Cardiac fibroblast (primary cell): ENCODE measurements at regions not wholly inside any gene's neighbourhood (a gene's known extent, or its start where the extent isn't known, plus 50 kb on each side); places are given as distances from the start of the nearest gene placed in this dataset.

Source experiments
- DNase-seq, 2 donors: peaks; one replicate each; pipeline versions ENCODE4 v3.0.0 to v3.0.0-alpha.2; 2010; ENCODE audit warnings: low read depth in 2 of 2
- H3K4me3 ChIP-seq, 2 donors: replicated peaks in 1 of 2; 1 replicate in 1 of 2; 2 replicates in 1 of 2; pipeline ENCODE4 v1.5.1; 2011; ENCODE audit warnings: low read depth in 2 of 2, low read length in 2 of 2, mild to moderate bottlenecking in 2 of 2, moderate library complexity in 1 of 2
- TF ChIP-seq, protein P1 (sequence below): IDR thresholded peaks from one replicate; pipeline ENCODE4 v1.5.1; 2011; ENCODE audit warnings: low read depth, mild to moderate bottlenecking, low read length, inconsistent platforms

DNA sequence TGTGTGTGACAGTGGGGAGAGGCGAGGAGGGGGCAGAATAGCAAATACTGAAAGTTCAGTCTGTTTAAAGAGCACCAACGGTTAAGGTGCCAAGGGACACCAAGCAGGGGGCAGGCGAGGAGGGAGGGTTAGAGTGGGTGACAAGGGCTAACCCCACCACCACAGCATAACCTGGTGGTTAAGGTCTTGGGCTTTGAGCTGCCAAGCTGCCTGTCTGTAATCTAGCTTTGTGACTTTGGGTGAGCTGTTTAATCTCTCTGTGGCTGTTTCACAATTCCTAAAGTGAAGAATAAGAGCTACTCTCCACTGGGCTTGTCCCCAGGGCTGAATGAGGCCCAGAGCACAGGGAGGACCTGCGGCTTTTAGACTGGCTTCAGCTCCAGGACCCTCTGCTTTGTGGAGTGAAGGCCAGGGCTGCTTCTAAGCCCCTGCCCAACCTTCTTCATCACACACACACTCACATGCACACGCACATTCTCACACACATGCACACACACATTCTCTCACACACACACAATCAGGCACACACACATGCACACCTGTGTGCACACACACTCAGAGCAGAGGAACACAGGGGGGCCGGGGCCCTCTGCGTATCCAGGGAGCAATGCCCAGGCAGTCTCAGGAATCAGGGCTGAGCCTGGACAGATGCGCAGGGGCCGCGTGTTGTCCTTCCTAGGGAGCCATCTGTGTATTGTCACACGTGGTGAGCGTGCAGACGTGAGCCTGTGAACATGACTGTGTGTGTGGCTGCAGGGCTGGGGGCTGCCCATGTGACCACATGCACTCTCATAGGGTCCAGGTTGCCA is 101.6 kb upstream of the TARDBP start:
- TF ChIP-seq, protein P1, sequence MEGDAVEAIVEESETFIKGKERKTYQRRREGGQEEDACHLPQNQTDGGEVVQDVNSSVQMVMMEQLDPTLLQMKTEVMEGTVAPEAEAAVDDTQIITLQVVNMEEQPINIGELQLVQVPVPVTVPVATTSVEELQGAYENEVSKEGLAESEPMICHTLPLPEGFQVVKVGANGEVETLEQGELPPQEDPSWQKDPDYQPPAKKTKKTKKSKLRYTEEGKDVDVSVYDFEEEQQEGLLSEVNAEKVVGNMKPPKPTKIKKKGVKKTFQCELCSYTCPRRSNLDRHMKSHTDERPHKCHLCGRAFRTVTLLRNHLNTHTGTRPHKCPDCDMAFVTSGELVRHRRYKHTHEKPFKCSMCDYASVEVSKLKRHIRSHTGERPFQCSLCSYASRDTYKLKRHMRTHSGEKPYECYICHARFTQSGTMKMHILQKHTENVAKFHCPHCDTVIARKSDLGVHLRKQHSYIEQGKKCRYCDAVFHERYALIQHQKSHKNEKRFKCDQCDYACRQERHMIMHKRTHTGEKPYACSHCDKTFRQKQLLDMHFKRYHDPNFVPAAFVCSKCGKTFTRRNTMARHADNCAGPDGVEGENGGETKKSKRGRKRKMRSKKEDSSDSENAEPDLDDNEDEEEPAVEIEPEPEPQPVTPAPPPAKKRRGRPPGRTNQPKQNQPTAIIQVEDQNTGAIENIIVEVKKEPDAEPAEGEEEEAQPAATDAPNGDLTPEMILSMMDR: no peak
- peak in 1 of 2 donors; percentile 23 for DNase-seq
- H3K4me3 ChIP-seq: no peak overlapping the region

DNA sequence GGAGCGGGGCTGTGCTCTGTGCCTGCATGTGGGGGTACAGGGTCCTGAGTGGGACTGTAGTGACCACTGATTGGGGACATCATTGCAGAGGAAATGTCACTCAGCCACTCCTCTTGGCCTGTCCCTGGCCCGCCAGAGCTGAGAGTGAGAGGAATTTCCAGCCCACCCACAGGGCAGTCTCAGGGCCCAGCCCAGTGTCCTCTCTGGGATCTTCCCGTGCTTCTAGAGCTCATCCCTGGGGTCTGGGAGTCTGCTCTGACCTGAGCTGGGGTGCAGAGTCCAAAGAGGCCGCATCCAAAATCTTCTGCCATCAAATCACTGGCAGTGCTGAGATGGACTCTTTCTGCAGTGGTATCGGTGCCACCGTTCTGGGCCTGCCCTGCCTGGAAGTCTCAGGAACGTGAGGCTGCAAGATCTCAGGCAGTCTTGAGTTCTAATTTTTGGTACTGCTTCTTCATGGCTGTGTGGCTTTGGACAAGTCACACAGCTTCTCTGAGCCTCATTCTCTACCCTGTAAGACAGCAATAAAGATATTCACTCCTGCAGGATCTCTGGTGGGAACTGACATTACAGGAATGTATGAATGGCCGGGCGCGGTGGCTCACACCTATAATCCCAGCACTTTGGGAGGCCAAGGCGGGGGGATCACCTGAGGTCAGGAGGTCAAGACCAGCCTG is 100.8 kb upstream of the TARDBP start:
- no peak for DNase-seq
- no peak overlapping the region for H3K4me3 ChIP-seq
- TF ChIP-seq, protein P1: no peak

DNA sequence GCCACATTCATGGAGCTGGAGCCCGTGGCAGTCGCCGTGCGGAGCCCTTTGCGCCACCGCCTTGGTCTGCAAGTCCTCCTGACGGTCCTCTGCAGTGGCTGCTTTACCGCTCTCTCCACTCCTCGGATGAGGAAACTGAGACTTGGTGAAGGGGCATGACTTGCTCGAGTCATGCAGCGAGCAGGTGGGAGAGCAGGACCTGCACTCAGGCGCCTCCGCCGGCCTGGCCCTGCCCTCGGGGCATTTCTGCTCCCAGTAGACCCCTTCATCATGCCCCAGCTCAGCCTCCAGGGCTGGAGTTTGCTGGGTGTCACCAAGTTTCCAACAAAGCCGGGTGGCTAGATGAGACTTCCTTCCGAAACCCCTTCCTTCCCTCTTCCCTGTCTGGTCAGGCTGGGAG is 100.0 kb upstream of the TARDBP start:
- TF ChIP-seq, protein P1: no peak
- no peak for DNase-seq
- H3K4me3 ChIP-seq: no peak overlapping the region

DNA sequence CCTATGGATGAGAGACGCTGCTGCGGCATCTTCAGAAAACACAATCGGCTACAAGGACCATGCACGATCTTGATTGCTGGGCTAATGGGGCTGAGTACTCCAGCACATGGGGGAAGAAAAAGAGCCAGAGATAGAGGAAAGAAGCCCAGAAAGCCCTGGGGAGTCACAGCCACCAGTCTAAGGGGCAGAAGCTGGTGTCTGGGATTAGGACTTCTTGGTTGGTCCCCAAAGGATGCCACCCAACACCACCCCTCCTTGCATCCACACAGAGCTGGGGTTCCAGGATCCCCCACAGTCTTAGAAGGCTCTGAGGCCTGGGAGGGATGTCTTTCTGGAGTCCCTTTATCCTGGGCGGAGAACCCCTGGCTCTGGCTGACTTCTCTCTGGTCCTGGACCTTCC is 98.4 kb upstream of the TARDBP start:
- DNase-seq: no peak
- no peak overlapping the region for H3K4me3 ChIP-seq
- TF ChIP-seq, protein P1: no peak

DNA sequence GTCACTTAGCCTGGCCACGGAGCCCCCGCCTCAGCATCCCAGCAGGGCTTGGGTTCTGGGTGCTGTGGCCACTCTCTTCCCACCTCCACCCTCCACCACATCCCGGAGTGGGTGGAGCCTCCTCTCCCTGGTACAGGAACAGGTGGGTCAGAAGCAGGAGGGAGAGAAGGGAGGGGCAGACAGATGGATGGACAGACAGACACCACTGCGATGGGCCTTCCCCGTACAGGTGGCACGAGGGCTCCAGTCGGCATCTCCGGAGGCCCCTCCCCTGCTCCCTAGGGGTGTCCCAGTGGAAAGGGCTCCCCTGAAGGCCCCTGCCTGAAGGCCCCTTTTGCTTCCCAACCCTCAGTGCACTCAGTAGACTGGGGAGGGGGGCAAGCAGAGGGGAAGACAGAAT is 96.9 kb upstream of the TARDBP start:
- no peak overlapping the region for H3K4me3 ChIP-seq
- no peak for DNase-seq
- TF ChIP-seq, protein P1: no peak

DNA sequence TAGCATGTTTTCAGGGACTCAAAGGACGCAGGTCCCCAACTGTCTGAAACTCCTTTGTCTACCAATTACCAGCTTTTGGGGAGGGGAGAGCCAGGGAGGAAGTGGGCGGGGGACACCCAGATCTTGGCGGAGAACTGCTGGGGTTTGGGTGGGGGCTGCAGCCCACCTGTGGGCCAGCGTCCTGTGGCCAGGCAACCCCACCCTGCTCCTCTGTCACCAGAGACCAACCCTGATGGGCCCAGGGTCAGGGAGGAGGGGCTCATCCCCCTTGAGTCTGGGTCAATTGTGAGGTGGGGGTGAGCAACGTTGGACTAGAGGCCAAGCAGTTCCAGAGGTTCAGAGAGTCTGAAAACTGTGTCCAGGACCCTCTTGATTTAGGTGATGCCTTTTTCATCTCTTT is 96.1 kb upstream of the TARDBP start:
- TF ChIP-seq, protein P1: no peak
- no peak overlapping the region for H3K4me3 ChIP-seq
- no peak for DNase-seq
